Right renal pelvis (tissue), 4 donors: ENCODE measurements at regions not wholly inside any gene's neighbourhood (a gene's known extent, or its start where the extent isn't known, plus 50 kb on each side); places are given as distances from the start of the nearest gene placed in this dataset.

Experiments
- DNase-seq, 4 donors: peaks; one replicate each; pipeline ENCODE4 v3.0.0-alpha.2; 2013; ENCODE audit warnings: low read depth in 4 of 4, low spot score in 3 of 4, missing footprints in 1 of 4

GRCh38 chr10:117698809-117699208 is 156.3 kb downstream of the EMX2 start:
- no peak for DNase-seq

GRCh38 chr10:117699436-117700075 is 157.0 kb downstream of the EMX2 start:
- DNase-seq = no peak

GRCh38 chr10:117710181-117710798 is 167.7 kb downstream of the EMX2 start:
- DNase-seq = no peak

GRCh38 chr10:117716889-117717288 is 174.3 kb downstream of the EMX2 start:
- DNase-seq = no peak

GRCh38 chr10:117718986-117719920 is 176.7 kb downstream of the EMX2 start:
- DNase-seq = no peak

GRCh38 chr10:117720931-117721835 is 178.6 kb downstream of the EMX2 start:
- DNase-seq = peak in 2 of 4 donors; percentile 60 to 67

GRCh38 chr10:117721873-117722272 is 179.3 kb downstream of the EMX2 start:
- no peak for DNase-seq

GRCh38 chr10:117723343-117723742 is 180.8 kb downstream of the EMX2 start:
- no peak for DNase-seq

GRCh38 chr10:117725993-117726392 is 183.4 kb downstream of the EMX2 start:
- DNase-seq = no peak

- no peak for DNase-seq
These were observed 184.2 kb downstream of the EMX2 start for GRCh38 chr10:117726596-117727295.

GRCh38 chr10:117727421-117727820 is 184.9 kb downstream of the EMX2 start:
- no peak for DNase-seq

GRCh38 chr10:117728087-117728486 is 185.5 kb downstream of the EMX2 start:
- no peak for DNase-seq

GRCh38 chr10:117729156-117729555 is 186.6 kb downstream of the EMX2 start:
- DNase-seq = no peak

- DNase-seq = no peak
These were observed 188.7 kb downstream of the EMX2 start for GRCh38 chr10:117731121-117731791.

GRCh38 chr10:117734731-117735405 is 192.3 kb downstream of the EMX2 start:
- no peak for DNase-seq

GRCh38 chr10:117736655-117737054 is 194.1 kb downstream of the EMX2 start:
- DNase-seq = no peak

GRCh38 chr10:117740088-117740487 is 197.5 kb downstream of the EMX2 start:
- DNase-seq = no peak

- DNase-seq = no peak
These were observed 198.2 kb downstream of the EMX2 start for GRCh38 chr10:117740691-117741222.
